ENCODE measurements at regions not wholly inside any gene's neighbourhood (a gene's known extent, or its start where the extent isn't known, plus 50 kb on each side); places are given as distances from the start of the nearest gene placed in this dataset.
A peak's percentile ranks its signal among the peaks of the same experiment; 100 is the strongest.

DNA sequence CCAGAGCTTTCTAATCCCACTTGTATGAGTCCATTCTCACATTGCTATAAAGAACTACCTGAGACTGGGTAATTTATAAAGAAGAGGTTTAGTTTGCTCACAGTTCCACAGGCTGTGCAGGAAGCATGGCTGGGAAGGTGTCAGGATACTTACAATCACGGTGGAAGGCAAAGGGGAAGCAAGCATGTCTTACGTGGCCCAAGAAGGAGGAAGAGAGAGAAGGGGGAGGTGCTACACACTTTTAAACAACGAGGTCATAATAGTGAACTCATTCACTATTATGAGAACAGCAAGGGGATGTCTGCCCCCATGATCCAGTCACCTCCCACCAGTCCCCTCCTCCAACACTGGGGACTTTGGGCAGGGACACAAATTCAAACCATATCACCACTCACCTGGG lies 67.8 kb downstream of the TTC32 start:
- TF ChIP-seq POLR2A (IDR thresholded peaks at IDR 0.05) = no peak
- H3K9me3 ChIP-seq = no peaks in the 10 kb centered on the region
- no peak overlapping the region for H3K27ac ChIP-seq
- intact Hi-C loops (cut with DNase I) = no loop called here
- H3K27me3 ChIP-seq = no peaks in the 10 kb centered on the region
- no peak overlapping the region for H3K4me3 ChIP-seq
- no peaks in the 10 kb centered on the region for H3K36me3 ChIP-seq
- no peaks in the 10 kb centered on the region for H3K4me1 ChIP-seq
- DNase-seq (ENCODE audit: extremely low spot score in 2 of 2) = peak in 1 of 2 donors; percentile 52

DNA sequence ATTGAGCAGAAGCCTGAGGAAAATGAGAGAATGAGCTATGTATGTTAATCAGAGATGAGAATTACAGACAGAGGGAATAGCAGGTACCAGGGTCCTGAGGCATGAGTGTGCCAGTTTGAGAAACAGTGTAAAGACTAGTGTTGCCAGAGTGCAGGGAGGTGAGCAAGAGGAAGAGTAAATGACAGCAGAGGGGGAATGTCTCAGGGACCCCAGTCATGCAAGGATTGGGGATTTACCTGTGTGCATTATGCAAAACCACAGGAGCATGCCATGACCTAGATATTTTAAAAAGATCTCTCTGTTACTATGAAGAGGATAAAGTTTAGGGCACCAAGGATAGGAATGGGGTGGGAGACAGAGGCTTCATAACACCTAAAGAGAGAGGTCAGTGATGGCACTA lies 72.1 kb downstream of the TTC32 start:
- peak in 1 of 2 donors; percentile 22 for DNase-seq (ENCODE audit: extremely low spot score in 2 of 2)
- Histone ChIP-seq H3K36me3 (no peaks in the 10 kb centered on the region), H3K4me3 (no peak overlapping the region), H3K4me1 (no peaks in the 10 kb centered on the region), H3K27me3 (no peaks in the 10 kb centered on the region), H3K9me3 (no peaks in the 10 kb centered on the region), H3K27ac (no peak overlapping the region)
- TF ChIP-seq POLR2AphosphoS5 (IDR thresholded peaks at IDR 0.05; ENCODE audit: insufficient read depth in 1 of 2, low read depth in 1 of 2) (no peak), POLR2A (IDR thresholded peaks at IDR 0.05) (no peak)
- TF ChIP-seq, protein P1, sequence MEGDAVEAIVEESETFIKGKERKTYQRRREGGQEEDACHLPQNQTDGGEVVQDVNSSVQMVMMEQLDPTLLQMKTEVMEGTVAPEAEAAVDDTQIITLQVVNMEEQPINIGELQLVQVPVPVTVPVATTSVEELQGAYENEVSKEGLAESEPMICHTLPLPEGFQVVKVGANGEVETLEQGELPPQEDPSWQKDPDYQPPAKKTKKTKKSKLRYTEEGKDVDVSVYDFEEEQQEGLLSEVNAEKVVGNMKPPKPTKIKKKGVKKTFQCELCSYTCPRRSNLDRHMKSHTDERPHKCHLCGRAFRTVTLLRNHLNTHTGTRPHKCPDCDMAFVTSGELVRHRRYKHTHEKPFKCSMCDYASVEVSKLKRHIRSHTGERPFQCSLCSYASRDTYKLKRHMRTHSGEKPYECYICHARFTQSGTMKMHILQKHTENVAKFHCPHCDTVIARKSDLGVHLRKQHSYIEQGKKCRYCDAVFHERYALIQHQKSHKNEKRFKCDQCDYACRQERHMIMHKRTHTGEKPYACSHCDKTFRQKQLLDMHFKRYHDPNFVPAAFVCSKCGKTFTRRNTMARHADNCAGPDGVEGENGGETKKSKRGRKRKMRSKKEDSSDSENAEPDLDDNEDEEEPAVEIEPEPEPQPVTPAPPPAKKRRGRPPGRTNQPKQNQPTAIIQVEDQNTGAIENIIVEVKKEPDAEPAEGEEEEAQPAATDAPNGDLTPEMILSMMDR (IDR thresholded peaks at IDR 0.05) = no peak
- intact Hi-C loops (cut with DNase I) = no loop called here

DNA sequence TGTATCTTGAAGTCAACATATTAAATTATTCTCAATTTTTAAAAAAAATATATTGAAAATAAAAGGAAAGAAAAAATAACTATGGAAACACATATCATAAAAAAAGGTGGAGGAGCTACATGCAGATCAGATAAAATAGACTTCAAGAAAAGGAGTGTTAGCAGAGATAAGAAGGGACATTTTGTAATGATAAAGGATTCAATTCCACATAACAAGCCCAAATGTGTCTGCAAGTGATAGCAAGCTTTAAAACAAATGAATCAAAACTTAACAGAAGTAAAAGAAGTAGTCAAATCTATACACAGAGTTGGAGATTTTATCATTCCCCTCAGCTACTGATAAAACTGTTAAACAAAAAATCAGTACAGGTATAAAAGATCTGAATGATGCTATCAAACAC lies 74.9 kb downstream of the TTC32 start:
- TF ChIP-seq POLR2A (IDR thresholded peaks at IDR 0.05) (no peak), POLR2AphosphoS5 (IDR thresholded peaks at IDR 0.05; ENCODE audit: insufficient read depth in 1 of 2, low read depth in 1 of 2) (no peak)
- TF ChIP-seq, protein P1 (IDR thresholded peaks at IDR 0.05) = no peak
- DNase-seq (ENCODE audit: extremely low spot score in 2 of 2) = no peak
- Histone ChIP-seq H3K36me3 (no peaks in the 10 kb centered on the region), H3K27ac (no peak overlapping the region), H3K27me3 (no peaks in the 10 kb centered on the region), H3K4me3 (no peak overlapping the region), H3K4me1 (no peaks in the 10 kb centered on the region), H3K9me3 (no peaks in the 10 kb centered on the region)
- intact Hi-C loops (cut with DNase I) = no loop called here

DNA sequence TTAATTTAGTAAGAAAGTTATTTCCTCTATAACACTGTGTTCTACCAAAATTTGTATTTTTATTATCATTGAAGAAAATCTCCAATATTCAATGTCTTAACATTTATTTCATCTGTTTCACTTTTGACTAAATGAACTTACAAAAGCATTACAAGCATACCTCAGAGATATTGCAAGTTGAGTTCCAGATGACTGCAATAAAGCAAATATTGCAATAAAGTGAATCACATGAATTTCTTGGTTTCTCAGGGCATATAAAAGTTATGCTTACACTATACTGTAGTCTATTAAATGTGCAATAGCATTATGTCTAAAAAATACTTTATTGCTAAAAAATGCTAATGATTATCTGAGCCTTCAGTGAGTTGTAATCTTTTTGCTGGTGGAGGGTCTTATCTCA lies 78.3 kb downstream of the TTC32 start:
- H3K4me1 ChIP-seq = no peaks in the 10 kb centered on the region
- no peaks in the 10 kb centered on the region for H3K27me3 ChIP-seq
- H3K9me3 ChIP-seq = no peaks in the 10 kb centered on the region
- DNase-seq (ENCODE audit: extremely low spot score in 2 of 2) = no peak
- intact Hi-C loops (cut with DNase I) = no loop called here
- H3K4me3 ChIP-seq = no peak overlapping the region
- H3K27ac ChIP-seq = no peak overlapping the region
- no peaks in the 10 kb centered on the region for H3K36me3 ChIP-seq
- TF ChIP-seq POLR2A (IDR thresholded peaks at IDR 0.05) (no peak), POLR2AphosphoS5 (IDR thresholded peaks at IDR 0.05; ENCODE audit: insufficient read depth in 1 of 2, low read depth in 1 of 2) (no peak)
- TF ChIP-seq, protein P1 (IDR thresholded peaks at IDR 0.05) = no peak

DNA sequence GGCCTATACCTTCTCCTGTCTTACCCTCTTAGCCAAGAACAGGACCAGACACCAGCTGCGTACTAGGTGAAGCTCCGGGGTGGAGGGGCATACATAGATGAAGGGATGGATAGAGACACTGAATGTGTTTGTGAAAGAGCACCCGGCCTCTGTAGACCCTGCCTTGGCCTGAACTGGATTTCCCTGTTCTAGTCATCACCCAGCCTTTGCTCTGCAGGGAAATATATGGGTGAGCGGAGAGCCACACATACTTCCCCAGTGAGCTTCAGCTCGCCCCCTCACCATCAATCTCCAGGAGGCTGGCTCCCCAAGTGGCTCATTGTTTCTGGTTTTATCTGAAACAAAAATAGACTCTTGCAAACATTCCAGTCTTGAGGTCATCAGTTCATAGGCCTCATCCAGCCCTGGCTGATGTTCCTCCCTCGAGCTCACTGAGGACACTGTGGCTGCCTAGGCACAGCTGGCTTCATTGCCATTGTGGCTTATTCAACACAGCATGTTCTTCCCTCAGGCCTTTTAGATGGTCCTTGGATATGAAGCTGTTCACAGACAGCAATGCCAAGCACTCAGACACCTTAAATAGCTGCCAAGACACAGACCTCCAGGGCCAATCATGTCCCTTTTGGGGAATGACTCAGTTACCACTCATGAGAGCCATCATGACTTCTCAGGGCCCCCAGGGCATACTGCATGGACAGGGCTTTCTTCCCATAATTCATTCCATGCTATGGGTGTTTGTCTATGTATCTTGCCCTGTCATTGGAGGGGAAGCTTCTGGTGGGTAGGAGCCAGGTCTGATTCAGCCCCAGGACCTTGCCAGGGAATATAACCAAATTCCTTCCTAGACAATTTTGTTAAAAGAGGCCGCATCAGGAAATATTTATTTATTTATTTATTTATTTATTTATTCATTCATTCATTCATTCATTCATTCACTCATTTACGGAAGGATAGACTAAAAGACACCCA lies 82.4 kb downstream of the TTC32 start:
- Histone ChIP-seq H3K4me3 (no peak overlapping the region), H3K9me3 (no peaks in the 10 kb centered on the region), H3K27me3 (no peaks in the 10 kb centered on the region), H3K4me1 (no peaks in the 10 kb centered on the region), H3K27ac (no peak overlapping the region), H3K36me3 (no peaks in the 10 kb centered on the region)
- no peak for TF ChIP-seq POLR2AphosphoS5 (IDR thresholded peaks at IDR 0.05; ENCODE audit: insufficient read depth in 1 of 2, low read depth in 1 of 2)
- no peak for TF ChIP-seq POLR2A (IDR thresholded peaks at IDR 0.05)
- TF ChIP-seq, protein P1 (IDR thresholded peaks at IDR 0.05) = no peak
- intact Hi-C loops (cut with DNase I) = no loop called here
- peak in 1 of 2 donors; percentile 52 for DNase-seq (ENCODE audit: extremely low spot score in 2 of 2)

Measured in vagina (tissue), 2 donors.